ENCODE measurements at regions not wholly inside any gene's neighbourhood (a gene's known extent, or its start where the extent isn't known, plus 50 kb on each side); places are given as distances from the start of the nearest gene placed in this dataset.

DNA sequence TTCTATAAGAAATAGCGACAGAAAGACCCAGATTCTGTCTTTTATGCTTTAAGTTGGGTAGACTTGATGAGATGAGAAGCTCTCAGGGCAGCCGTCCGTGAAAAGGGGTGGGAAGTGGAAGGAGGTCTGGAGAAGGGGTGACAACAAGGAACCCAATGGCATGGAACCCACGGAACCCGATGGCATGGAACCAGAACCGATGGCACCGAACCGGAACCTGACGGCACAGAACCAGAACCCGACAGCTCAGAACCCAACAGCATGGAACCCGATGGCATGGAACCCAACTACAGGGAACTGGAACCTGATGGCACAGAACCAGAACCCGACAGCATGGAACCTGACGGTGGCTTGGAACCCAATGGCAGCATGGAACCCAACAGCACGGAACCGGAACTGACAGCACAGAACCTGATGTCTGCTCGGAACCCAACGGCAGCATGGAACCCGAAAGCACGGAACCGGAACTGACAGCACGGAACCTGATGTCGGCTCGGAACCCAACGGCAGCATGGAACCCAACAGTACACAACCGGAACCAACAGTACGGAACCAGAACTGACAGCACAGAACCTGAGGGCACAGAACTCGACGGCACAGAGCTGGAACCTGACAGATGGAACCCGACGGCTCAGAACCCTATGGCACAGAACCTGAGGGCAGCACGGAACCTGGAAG lies 155.2 kb downstream of the TMEM18 start:
- no peak for DNase-seq (ENCODE audit: extremely low read depth, low read depth)
- TF ChIP-seq, protein P1, sequence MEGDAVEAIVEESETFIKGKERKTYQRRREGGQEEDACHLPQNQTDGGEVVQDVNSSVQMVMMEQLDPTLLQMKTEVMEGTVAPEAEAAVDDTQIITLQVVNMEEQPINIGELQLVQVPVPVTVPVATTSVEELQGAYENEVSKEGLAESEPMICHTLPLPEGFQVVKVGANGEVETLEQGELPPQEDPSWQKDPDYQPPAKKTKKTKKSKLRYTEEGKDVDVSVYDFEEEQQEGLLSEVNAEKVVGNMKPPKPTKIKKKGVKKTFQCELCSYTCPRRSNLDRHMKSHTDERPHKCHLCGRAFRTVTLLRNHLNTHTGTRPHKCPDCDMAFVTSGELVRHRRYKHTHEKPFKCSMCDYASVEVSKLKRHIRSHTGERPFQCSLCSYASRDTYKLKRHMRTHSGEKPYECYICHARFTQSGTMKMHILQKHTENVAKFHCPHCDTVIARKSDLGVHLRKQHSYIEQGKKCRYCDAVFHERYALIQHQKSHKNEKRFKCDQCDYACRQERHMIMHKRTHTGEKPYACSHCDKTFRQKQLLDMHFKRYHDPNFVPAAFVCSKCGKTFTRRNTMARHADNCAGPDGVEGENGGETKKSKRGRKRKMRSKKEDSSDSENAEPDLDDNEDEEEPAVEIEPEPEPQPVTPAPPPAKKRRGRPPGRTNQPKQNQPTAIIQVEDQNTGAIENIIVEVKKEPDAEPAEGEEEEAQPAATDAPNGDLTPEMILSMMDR (IDR thresholded peaks at IDR 0.05; ENCODE audit: low read depth, low read length), result no peak

DNA sequence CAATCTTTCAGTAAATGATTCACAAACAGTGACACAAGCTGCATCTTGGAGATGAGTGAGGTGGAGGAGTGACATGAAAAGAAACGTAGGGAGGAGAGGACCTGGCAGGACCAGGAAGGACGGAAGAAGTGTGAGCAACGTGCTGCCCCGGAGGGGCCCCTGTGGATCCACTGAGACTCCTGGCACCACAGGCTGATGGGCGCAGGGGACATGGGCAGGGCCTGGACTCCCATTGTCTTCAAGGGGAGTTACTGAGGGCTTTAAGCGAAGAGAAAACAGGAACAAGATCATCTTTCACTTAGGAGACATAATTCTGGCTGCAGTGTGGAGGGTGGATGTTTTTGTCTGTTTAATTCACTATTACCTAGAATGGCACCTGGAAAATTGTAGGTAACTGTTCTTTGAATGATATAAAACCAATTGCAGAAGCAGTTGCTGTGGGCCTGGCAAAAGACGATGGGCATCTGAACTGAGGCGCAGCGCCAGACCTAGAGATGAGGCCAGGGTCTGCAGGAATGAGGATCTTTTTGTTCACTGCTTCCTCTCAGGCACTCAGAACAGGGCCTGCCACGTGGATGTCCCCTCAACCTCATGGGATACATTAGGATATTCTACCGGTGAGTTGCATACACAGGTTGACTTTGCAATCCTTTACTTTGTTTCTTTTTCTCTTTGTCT lies 156.4 kb downstream of the TMEM18 start:
- TF ChIP-seq, protein P1 (IDR thresholded peaks at IDR 0.05; ENCODE audit: low read depth, low read length), result no peak
- DNase-seq (ENCODE audit: extremely low read depth, low read depth), result no peak

DNA sequence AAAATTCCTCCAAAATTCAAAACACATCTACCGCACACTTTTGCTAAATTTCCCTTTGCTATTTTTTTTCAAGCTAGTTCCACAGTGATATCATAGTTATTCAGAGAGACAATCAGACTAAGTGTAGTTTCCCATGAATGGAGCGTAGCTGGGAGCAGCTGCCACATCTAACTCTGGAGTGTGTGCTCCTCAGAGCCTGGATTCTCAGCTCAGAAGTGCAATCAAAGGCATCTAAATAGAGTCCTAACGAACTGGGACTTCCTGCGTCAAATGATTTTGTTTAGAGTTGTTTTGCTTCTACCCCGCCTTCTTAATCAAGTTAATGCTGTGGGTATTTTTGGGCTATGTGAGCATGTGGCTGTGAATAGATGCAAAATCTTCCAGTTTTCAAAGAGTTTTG lies 160.3 kb downstream of the TMEM18 start:
- DNase-seq (ENCODE audit: extremely low read depth, low read depth), result no peak
- TF ChIP-seq, protein P1 (IDR thresholded peaks at IDR 0.05; ENCODE audit: low read depth, low read length), result no peak

DNA sequence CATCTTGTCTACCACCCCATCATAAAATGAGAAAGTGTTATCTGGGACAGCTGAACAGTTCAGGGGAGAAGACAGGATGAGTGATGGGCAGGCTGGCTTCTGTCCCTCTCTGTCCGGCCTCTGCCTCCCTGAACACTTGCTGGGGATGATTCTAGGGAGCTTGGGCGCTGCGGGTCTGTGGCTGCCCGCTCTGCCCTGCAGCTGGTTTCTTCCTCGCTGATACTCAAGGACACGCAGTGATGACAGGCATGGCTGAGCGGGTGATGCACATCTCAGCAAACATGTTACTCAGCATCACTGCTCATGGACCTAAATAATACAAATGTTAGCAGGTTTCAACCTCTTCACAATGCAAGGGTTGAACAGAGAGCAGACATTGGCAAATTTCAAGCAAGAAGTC lies 161.1 kb downstream of the TMEM18 start:
- DNase-seq (ENCODE audit: extremely low read depth, low read depth), result no peak
- TF ChIP-seq, protein P1 (IDR thresholded peaks at IDR 0.05; ENCODE audit: low read depth, low read length), result no peak

DNA sequence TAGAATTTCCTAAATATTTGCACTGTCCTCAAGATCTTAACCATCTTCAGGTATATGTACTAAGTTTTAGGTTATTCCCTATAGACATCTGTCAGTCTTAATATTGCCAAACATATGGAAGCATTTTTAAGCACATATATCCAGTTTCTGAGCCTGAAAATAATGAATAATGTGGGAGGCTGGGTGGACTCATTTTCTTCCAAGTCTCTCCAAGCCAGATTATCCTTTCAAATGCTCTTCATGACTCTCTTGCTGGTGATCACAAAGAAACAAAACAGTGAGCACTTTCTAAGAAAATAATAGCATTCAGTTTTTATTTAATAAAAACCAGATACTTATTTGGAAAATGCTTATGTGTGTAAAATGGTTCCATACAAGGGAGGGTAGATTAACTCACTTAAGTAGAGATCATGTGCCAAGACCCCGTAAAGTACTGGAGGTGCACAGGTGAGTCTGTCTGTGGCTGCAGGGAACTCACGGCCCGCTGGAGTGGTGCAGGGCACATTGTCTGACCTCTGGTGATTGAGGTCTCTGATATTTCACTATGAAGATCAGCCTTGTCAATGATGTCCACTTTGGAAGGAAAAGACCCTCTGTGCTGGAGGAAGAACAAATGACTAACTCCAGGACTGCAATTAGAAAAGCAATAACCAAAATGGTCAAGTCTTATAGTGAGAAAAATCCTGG lies 161.6 kb downstream of the TMEM18 start:
- TF ChIP-seq, protein P1 (IDR thresholded peaks at IDR 0.05; ENCODE audit: low read depth, low read length), result no peak
- DNase-seq (ENCODE audit: extremely low read depth, low read depth), result no peak

DNA sequence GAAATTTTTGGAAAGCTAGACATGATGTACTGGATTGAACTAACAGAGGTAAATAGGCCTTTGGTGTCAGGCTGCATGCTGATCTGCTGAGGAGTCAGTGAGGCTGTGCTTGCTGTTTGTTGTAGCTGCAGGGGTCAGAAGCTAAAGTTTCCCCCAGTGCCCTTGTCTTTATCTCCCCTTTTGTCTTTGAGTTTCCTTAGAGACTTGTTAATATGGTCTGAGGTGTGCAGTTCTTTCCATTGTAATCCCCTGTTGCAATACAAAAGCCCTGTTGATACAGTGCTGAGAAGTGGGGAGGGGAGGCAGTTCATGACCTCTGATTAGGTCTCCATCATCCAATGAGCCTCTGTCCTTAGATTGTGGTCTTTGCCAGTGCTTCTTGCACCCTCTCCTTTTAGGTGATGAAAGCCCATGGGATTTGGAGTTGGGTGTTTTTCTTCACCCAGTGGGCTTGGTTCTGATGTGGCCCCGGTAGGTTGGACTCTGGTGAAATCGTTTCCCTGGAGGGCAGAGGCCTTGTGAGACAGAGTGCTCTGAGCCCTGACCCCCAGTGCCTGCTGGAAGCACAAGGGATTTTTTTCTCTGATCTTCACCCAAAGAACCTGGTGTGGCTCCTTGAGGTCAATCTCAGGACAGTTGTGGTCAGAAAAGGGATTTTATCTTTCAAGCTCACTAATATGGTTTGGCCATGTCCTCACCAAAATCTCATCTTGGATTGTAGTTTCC lies 163.1 kb downstream of the TMEM18 start:
- DNase-seq (ENCODE audit: extremely low read depth, low read depth), result no peak
- TF ChIP-seq, protein P1 (IDR thresholded peaks at IDR 0.05; ENCODE audit: low read depth, low read length), result no peak
